H54 (cell line): ENCODE measurements at regions not wholly inside any gene's neighbourhood (a gene's known extent, or its start where the extent isn't known, plus 50 kb on each side); places are given as distances from the start of the nearest gene placed in this dataset.
A peak's percentile ranks its signal among the peaks of the same experiment; 100 is the strongest.

Source experiments
- DNase-seq: peaks from one replicate; pipeline ENCODE4 v3.0.0; 2011; ENCODE audit warnings: low spot score, mixed read lengths; ENCODE audit not compliant: insufficient read length
- FAIRE-seq: peaks from 3 replicates; lab custom pipeline; 2011; peaks lifted over from hg19 to GRCh38; lab: Jason Lieb, UNC
- POLR2A ChIP-seq: IDR thresholded peaks from 2 replicates; pipeline ENCODE4 v1.6.1; 2011; ENCODE audit warnings: low read depth, mild to moderate bottlenecking, low read length

- no peak for DNase-seq
- no peak for FAIRE-seq
- TF ChIP-seq POLR2A = no peak
Measured at GRCh38 chr3:104561324-104561723, 805.4 kb upstream of the ALCAM start.

GRCh38 chr3:104564045-104564643 is 802.6 kb upstream of the ALCAM start:
- DNase-seq = no peak
- FAIRE-seq = no peak
- no peak for TF ChIP-seq POLR2A

GRCh38 chr3:104566054-104566453 is 800.7 kb upstream of the ALCAM start:
- DNase-seq (no peak), FAIRE-seq (no peak)
- TF ChIP-seq POLR2A = no peak

GRCh38 chr3:104575634-104576033 is 791.1 kb upstream of the ALCAM start:
- TF ChIP-seq POLR2A = no peak
- FAIRE-seq (no peak), DNase-seq (no peak)

GRCh38 chr3:104578558-104578957 is 788.2 kb upstream of the ALCAM start:
- TF ChIP-seq POLR2A = no peak
- FAIRE-seq (no peak), DNase-seq (no peak)

GRCh38 chr3:104582092-104582491 is 784.6 kb upstream of the ALCAM start:
- DNase-seq (no peak), FAIRE-seq (no peak)
- TF ChIP-seq POLR2A = no peak

- TF ChIP-seq POLR2A = no peak
- no peak for FAIRE-seq
- no peak for DNase-seq
Measured at GRCh38 chr3:104584682-104585081, 782.0 kb upstream of the ALCAM start.

- FAIRE-seq (no peak), DNase-seq (no peak)
- TF ChIP-seq POLR2A = no peak
Measured at GRCh38 chr3:104586344-104586743, 780.4 kb upstream of the ALCAM start.

- FAIRE-seq (no peak), DNase-seq (no peak)
- TF ChIP-seq POLR2A = no peak
Measured at GRCh38 chr3:104588442-104588841, 778.3 kb upstream of the ALCAM start.

- TF ChIP-seq POLR2A = no peak
- DNase-seq (no peak), FAIRE-seq (no peak)
Measured at GRCh38 chr3:104591776-104592175, 774.9 kb upstream of the ALCAM start.

- DNase-seq (no peak), FAIRE-seq (no peak)
- no peak for TF ChIP-seq POLR2A
Measured at GRCh38 chr3:104594491-104594890, 772.2 kb upstream of the ALCAM start.

- FAIRE-seq = no peak
- no peak for DNase-seq
- TF ChIP-seq POLR2A = no peak
Measured at GRCh38 chr3:104596054-104596453, 770.7 kb upstream of the ALCAM start.

GRCh38 chr3:104596551-104596950 is 770.2 kb upstream of the ALCAM start:
- FAIRE-seq = peak; percentile 91

GRCh38 chr3:104598848-104599511 is 767.7 kb upstream of the ALCAM start:
- no peak for DNase-seq
- no peak for FAIRE-seq
- no peak for TF ChIP-seq POLR2A

More at GRCh38 chr3:104596551-104596950, 770.2 kb upstream of the ALCAM start:
- DNase-seq = no peak
- TF ChIP-seq POLR2A = no peak
